GM19324 (cell line): ENCODE measurements at regions not wholly inside any gene's neighbourhood (a gene's known extent, or its start where the extent isn't known, plus 50 kb on each side); places are given as distances from the start of the nearest gene placed in this dataset.
"Not testable (repeated sequence)": the region's sequence is repeated elsewhere in the genome, so short reads cannot be mapped to it uniquely, and the experiment has no call there.

Experiments used
- ATAC-seq: cut with Tn5 transposase; IDR thresholded peaks from one replicate; pipeline ENCODE4 v1.9.1; 2021; ENCODE audit warnings: mild to moderate bottlenecking, moderate library complexity; ENCODE audit not compliant: unreplicated experiment, low FRiP score

GRCh38 chr5:97998941-97999340 lies 774.5 kb upstream of the RGMB start:
- ATAC-seq: no peak

- no peak for ATAC-seq
Observed at GRCh38 chr5:98004463-98004862, 769.0 kb upstream of the RGMB start.

GRCh38 chr5:98016771-98017170 lies 756.7 kb upstream of the RGMB start:
- no peak for ATAC-seq

- ATAC-seq: not testable (repeated sequence)
Observed at GRCh38 chr5:98030273-98030672, 743.2 kb upstream of the RGMB start.

- ATAC-seq: not testable (repeated sequence)
Observed at GRCh38 chr5:98031036-98031435, 742.4 kb upstream of the RGMB start.

- no peak for ATAC-seq
Observed at GRCh38 chr5:98031496-98031895, 742.0 kb upstream of the RGMB start.

- ATAC-seq: no peak
Observed at GRCh38 chr5:98031926-98032325, 741.5 kb upstream of the RGMB start.

GRCh38 chr5:98041661-98042060 lies 731.8 kb upstream of the RGMB start:
- ATAC-seq: no peak

GRCh38 chr5:98042521-98042920 lies 730.9 kb upstream of the RGMB start:
- no peak for ATAC-seq

GRCh38 chr5:98042961-98043360 lies 730.5 kb upstream of the RGMB start:
- no peak for ATAC-seq

- no peak for ATAC-seq
Observed at GRCh38 chr5:98050583-98050982, 722.9 kb upstream of the RGMB start.

- no peak for ATAC-seq
Observed at GRCh38 chr5:98053170-98053569, 720.3 kb upstream of the RGMB start.

GRCh38 chr5:98060148-98060547 lies 713.3 kb upstream of the RGMB start:
- ATAC-seq: no peak

GRCh38 chr5:98064118-98064685 lies 709.3 kb upstream of the RGMB start:
- no peak for ATAC-seq

- no peak for ATAC-seq
Observed at GRCh38 chr5:98065261-98065909, 708.1 kb upstream of the RGMB start.

GRCh38 chr5:98066910-98067309 lies 706.6 kb upstream of the RGMB start:
- ATAC-seq: no peak

GRCh38 chr5:98069876-98070512 lies 703.5 kb upstream of the RGMB start:
- no peak for ATAC-seq

GRCh38 chr5:98072921-98073320 lies 700.5 kb upstream of the RGMB start:
- ATAC-seq: no peak

GRCh38 chr5:98076501-98076900 lies 697.0 kb upstream of the RGMB start:
- ATAC-seq: no peak

GRCh38 chr5:98085593-98085992 lies 687.9 kb upstream of the RGMB start:
- no peak for ATAC-seq

- no peak for ATAC-seq
Observed at GRCh38 chr5:98095072-98095471, 678.4 kb upstream of the RGMB start.

GRCh38 chr5:98096155-98096554 lies 677.3 kb upstream of the RGMB start:
- ATAC-seq: no peak
